ENCODE measurements at regions not wholly inside any gene's neighbourhood (a gene's known extent, or its start where the extent isn't known, plus 50 kb on each side); places are given as distances from the start of the nearest gene placed in this dataset.

DNA sequence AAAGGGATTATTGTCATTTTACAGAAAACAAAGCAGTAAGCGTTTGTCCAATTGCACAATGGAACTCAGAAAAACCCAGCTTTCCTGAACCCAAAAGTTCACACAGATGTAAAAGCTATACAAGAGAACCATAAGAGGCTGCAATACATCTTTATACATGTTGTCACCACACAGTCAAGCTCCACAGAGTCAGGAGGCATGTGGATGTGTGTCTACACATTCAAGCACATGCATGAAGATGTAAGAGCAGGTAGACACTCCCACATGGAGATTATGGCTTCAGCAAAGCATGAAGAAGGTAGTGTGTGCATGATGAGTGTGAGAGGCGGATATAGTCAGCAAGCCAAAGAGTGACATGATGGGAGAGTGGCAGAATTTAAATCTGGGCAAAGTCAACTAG, 124.7 kb upstream of the THBS1 start:
- TF ChIP-seq, protein P1, sequence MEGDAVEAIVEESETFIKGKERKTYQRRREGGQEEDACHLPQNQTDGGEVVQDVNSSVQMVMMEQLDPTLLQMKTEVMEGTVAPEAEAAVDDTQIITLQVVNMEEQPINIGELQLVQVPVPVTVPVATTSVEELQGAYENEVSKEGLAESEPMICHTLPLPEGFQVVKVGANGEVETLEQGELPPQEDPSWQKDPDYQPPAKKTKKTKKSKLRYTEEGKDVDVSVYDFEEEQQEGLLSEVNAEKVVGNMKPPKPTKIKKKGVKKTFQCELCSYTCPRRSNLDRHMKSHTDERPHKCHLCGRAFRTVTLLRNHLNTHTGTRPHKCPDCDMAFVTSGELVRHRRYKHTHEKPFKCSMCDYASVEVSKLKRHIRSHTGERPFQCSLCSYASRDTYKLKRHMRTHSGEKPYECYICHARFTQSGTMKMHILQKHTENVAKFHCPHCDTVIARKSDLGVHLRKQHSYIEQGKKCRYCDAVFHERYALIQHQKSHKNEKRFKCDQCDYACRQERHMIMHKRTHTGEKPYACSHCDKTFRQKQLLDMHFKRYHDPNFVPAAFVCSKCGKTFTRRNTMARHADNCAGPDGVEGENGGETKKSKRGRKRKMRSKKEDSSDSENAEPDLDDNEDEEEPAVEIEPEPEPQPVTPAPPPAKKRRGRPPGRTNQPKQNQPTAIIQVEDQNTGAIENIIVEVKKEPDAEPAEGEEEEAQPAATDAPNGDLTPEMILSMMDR (IDR thresholded peaks at IDR 0.05), result no peak
- TF ChIP-seq POLR2A (IDR thresholded peaks at IDR 0.05), result no peak
